ENCODE measurements at regions not wholly inside any gene's neighbourhood (a gene's known extent, or its start where the extent isn't known, plus 50 kb on each side); places are given as distances from the start of the nearest gene placed in this dataset.

DNA sequence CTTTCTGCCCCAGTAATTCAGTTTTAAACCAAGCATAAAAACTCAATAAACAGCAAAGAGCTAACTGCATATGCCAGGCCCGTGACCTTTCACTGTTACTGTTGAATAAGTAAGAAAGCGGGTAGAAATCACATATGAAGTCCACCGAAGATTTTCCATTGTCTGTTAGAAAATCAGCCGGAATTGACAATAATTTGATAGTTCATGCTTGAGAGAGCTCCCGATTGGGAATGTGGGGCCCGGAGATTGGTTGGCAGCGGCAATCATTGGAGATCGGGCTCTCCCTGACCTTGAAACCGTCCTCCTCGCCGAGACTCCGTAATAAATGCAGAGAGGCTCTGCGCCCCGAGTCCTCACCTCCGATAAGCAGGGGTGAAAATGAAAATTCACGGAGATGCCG is 709.6 kb downstream of the BRD1 start:
- TF ChIP-seq, protein P1, sequence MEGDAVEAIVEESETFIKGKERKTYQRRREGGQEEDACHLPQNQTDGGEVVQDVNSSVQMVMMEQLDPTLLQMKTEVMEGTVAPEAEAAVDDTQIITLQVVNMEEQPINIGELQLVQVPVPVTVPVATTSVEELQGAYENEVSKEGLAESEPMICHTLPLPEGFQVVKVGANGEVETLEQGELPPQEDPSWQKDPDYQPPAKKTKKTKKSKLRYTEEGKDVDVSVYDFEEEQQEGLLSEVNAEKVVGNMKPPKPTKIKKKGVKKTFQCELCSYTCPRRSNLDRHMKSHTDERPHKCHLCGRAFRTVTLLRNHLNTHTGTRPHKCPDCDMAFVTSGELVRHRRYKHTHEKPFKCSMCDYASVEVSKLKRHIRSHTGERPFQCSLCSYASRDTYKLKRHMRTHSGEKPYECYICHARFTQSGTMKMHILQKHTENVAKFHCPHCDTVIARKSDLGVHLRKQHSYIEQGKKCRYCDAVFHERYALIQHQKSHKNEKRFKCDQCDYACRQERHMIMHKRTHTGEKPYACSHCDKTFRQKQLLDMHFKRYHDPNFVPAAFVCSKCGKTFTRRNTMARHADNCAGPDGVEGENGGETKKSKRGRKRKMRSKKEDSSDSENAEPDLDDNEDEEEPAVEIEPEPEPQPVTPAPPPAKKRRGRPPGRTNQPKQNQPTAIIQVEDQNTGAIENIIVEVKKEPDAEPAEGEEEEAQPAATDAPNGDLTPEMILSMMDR (IDR thresholded peaks at IDR 0.05 in 8 of 11, conservative IDR thresholded peaks at IDR 0.05 in 3 of 11) = no peak
- TF ChIP-seq POLR2A (IDR thresholded peaks at IDR 0.05) = no peak

Data from spleen (tissue), 7 donors.